Activated CD4-positive, alpha-beta T cell treated with anti-CD3 and anti-CD28 coated beads, Interleukin-2, amount 50 U/mL, for 4 hours (primary cell): ENCODE measurements at regions not wholly inside any gene's neighbourhood (a gene's known extent, or its start where the extent isn't known, plus 50 kb on each side); places are given as distances from the start of the nearest gene placed in this dataset.
"Not testable (repeated sequence)": the region's sequence is repeated elsewhere in the genome, so short reads cannot be mapped to it uniquely, and the experiment has no call there.

Experiments used
- DNase-seq, 2 experiments: peaks; one replicate each; pipeline ENCODE4 v3.0.0-alpha.2; 2020

GRCh38 chr3:25957026-25957425, 167.1 kb downstream of the OXSM start:
- DNase-seq: no peak

GRCh38 chr3:25960776-25961175, 170.9 kb downstream of the OXSM start:
- DNase-seq: no peak

- DNase-seq: no peak
Measured at GRCh38 chr3:25962255-25962654, 172.4 kb downstream of the OXSM start.

- DNase-seq: no peak
Measured at GRCh38 chr3:25964141-25964540, 174.3 kb downstream of the OXSM start.

- no peak for DNase-seq
Measured at GRCh38 chr3:25967385-25967784, 177.5 kb downstream of the OXSM start.

GRCh38 chr3:25971736-25972135, 181.8 kb downstream of the OXSM start:
- DNase-seq: no peak

GRCh38 chr3:25973122-25973521, 183.2 kb downstream of the OXSM start:
- DNase-seq: no peak

GRCh38 chr3:25982756-25983155, 192.9 kb downstream of the OXSM start:
- no peak for DNase-seq

GRCh38 chr3:25985621-25986020, 195.7 kb downstream of the OXSM start:
- no peak for DNase-seq

- DNase-seq: no peak
Measured at GRCh38 chr3:25992606-25993005, 202.7 kb downstream of the OXSM start.

GRCh38 chr3:26004172-26004571, 214.3 kb downstream of the OXSM start:
- no peak for DNase-seq

- no peak for DNase-seq
Measured at GRCh38 chr3:26011276-26011675, 221.4 kb downstream of the OXSM start.

- no peak for DNase-seq
Measured at GRCh38 chr3:26012241-26012745, 222.4 kb downstream of the OXSM start.

GRCh38 chr3:26015752-26016151, 225.9 kb downstream of the OXSM start:
- DNase-seq: no peak

GRCh38 chr3:26018889-26019288, 229.0 kb downstream of the OXSM start:
- no peak for DNase-seq

- not testable (repeated sequence) for DNase-seq
Measured at GRCh38 chr3:26024206-26024605, 234.3 kb downstream of the OXSM start.

GRCh38 chr3:26029321-26029720, 239.4 kb downstream of the OXSM start:
- no peak for DNase-seq

- DNase-seq: not testable (repeated sequence)
Measured at GRCh38 chr3:26042126-26042525, 252.2 kb downstream of the OXSM start.

- DNase-seq: no peak
Measured at GRCh38 chr3:26049951-26050350, 260.1 kb downstream of the OXSM start.

GRCh38 chr3:26050776-26051175, 260.9 kb downstream of the OXSM start:
- DNase-seq: no peak

GRCh38 chr3:26058901-26059321, 269.0 kb downstream of the OXSM start:
- no peak for DNase-seq

GRCh38 chr3:26061947-26062346, 272.1 kb downstream of the OXSM start:
- DNase-seq: no peak

GRCh38 chr3:26064297-26064696, 274.4 kb downstream of the OXSM start:
- DNase-seq: no peak

GRCh38 chr3:26068890-26069289, 279.0 kb downstream of the OXSM start:
- DNase-seq: no peak

- no peak for DNase-seq
Measured at GRCh38 chr3:26070854-26071253, 281.0 kb downstream of the OXSM start.

- DNase-seq: no peak
Measured at GRCh38 chr3:26074080-26074479, 284.2 kb downstream of the OXSM start.
